PC-3 (cell line): ENCODE measurements at regions not wholly inside any gene's neighbourhood (a gene's known extent, or its start where the extent isn't known, plus 50 kb on each side); places are given as distances from the start of the nearest gene placed in this dataset.

Source experiments
- ATAC-seq: fragments of 200-7000 bp; cut with Tn5 transposase; 2 replicates; pipeline ENCODE4 v1.9.1; 2020; ENCODE audit warnings: mild to moderate bottlenecking, moderate library complexity
- BruUV-seq: library from RNA; stranded (reverse); fragments of 400-500 nt; replicated peaks from 2 replicates; lab custom pipeline; 2021; lab: Mats Ljungman, UMichigan
- CTCF ChIA-PET: fragments of 300-600 bp; sonication (Branson Sonifier 250); formaldehyde crosslinking; loops from one replicate; lab custom pipeline; 2022; ENCODE audit warnings: antibody characterized with exemption; lab: Charles Lee
- POLR2A ChIA-PET: fragments of 300-600 bp; sonication (Branson Sonifier 250); formaldehyde crosslinking; loops from one replicate; lab custom pipeline; 2022; ENCODE audit warnings: antibody characterized with exemption; ENCODE audit not compliant: unreplicated experiment; lab: Charles Lee
- DNase-seq: peaks from one replicate; pipeline ENCODE4 v3.0.0-alpha.2; 2015
- H2AFZ ChIP-seq: fragments of 300-600 bp; sonication (generic); 2 replicates; pipeline ENCODE4 v1.6.0; 2016; ENCODE audit warnings: antibody characterized with exemption, low read length
- H3F3A ChIP-seq: fragments of 300-600 bp; sonication (generic); one replicate; pipeline ENCODE4 v1.6.0; 2017; ENCODE audit warnings: antibody characterized with exemption, low read length, control low read depth, mild to moderate bottlenecking; ENCODE audit not compliant: unreplicated experiment
- H3K27ac ChIP-seq: fragments of 300-600 bp; sonication (generic); 2 replicates; pipeline ENCODE4 v1.5.1; 2016; ENCODE audit warnings: mild to moderate bottlenecking, low read length
- H3K27me3 ChIP-seq: fragments of 300-600 bp; sonication (generic); 2 replicates; pipeline ENCODE4 v1.6.1; 2016; ENCODE audit warnings: low read length, mixed read lengths
- H3K36me3 ChIP-seq: fragments of 300-600 bp; sonication (generic); 2 replicates; pipeline ENCODE4 v1.6.1; 2016; ENCODE audit warnings: low read depth, mixed run types, low read length, mixed read lengths
- H3K4me1 ChIP-seq: fragments of 300-600 bp; sonication (generic); 2 replicates; pipeline ENCODE4 v1.5.1; 2016; ENCODE audit warnings: low read length; ENCODE audit not compliant: insufficient read depth
- H3K4me2 ChIP-seq: fragments of 300-600 bp; sonication (generic); 2 replicates; pipeline ENCODE4 v1.6.0; 2016; ENCODE audit warnings: low read length
- H3K4me3 ChIP-seq: fragments of 300-600 bp; sonication (generic); 2 replicates; pipeline ENCODE4 v1.5.1; 2016; ENCODE audit warnings: mild to moderate bottlenecking, low read length, mixed read lengths
- H3K79me2 ChIP-seq: fragments of 300-600 bp; sonication (generic); 2 replicates; pipeline ENCODE4 v1.6.1; 2017; ENCODE audit warnings: low read length, mixed read lengths
- H3K9ac ChIP-seq: fragments of 300-600 bp; sonication (generic); 2 replicates; pipeline ENCODE4 v1.6.0; 2016; ENCODE audit warnings: mild to moderate bottlenecking, low read length
- H3K9me2 ChIP-seq: fragments of 300-600 bp; sonication (generic); replicated peaks from 2 replicates; pipeline ENCODE4 v1.6.1; 2016; ENCODE audit warnings: mixed run types, low read length, mixed read lengths
- H3K9me3 ChIP-seq: fragments of 300-600 bp; sonication (generic); 2 replicates; pipeline ENCODE4 v1.6.1; 2016; ENCODE audit warnings: low read length, mixed read lengths
- H4K20me1 ChIP-seq: fragments of 300-600 bp; sonication (generic); 2 replicates; pipeline ENCODE4 v1.6.1; 2016; ENCODE audit warnings: low read length, mixed read lengths
- EZH2 ChIP-seq: fragments of 300-600 bp; sonication (generic); IDR thresholded peaks from one replicate; pipeline ENCODE4 v1.6.1; 2017; ENCODE audit warnings: antibody characterized with exemption, mild to moderate bottlenecking, low read length; ENCODE audit not compliant: unreplicated experiment
- EZH2phosphoT487 ChIP-seq: fragments of 300-600 bp; sonication (generic); IDR thresholded peaks from 2 replicates; pipeline ENCODE4 v1.6.1; 2018; ENCODE audit warnings: mild to moderate bottlenecking, antibody characterized with exemption, low read length, borderline replicate concordance
- intact Hi-C: fragments of 100-400 bp; cut with micrococcal nuclease; formaldehyde crosslinking; loops from 2 replicates; pipeline ENCODE4 v1.9.0; 2023
- TF ChIP-seq, protein P1 (sequence below): fragments of 300-600 bp; sonication (generic); conservative IDR thresholded peaks from 2 replicates; pipeline ENCODE4 v1.5.1; 2017; ENCODE audit warnings: antibody characterized with exemption, low read depth, mild to moderate bottlenecking, low read length

GRCh38 chr13:78758549-78758948, 99.6 kb upstream of the OBI1 start:
- no peak for DNase-seq
- Histone ChIP-seq H2AFZ (no peak overlapping the region), H3K36me3 (no peaks in the 10 kb centered on the region), H4K20me1 (no peaks in the 10 kb centered on the region), H3K27ac (no peak overlapping the region), H3K4me3 (no peak overlapping the region), H3K27me3 (peaks cover 72% of the 10 kb centered on the region), H3F3A (no peaks in the 10 kb centered on the region), H3K4me1 (no peaks in the 10 kb centered on the region), H3K4me2 (no peak overlapping the region), H3K9me2 (no peaks in the 10 kb centered on the region), H3K9me3 (no peaks in the 10 kb centered on the region), H3K9ac (no peak overlapping the region), H3K79me2 (no peaks in the 10 kb centered on the region)
- TF ChIP-seq EZH2: no peak
- TF ChIP-seq, protein P1, sequence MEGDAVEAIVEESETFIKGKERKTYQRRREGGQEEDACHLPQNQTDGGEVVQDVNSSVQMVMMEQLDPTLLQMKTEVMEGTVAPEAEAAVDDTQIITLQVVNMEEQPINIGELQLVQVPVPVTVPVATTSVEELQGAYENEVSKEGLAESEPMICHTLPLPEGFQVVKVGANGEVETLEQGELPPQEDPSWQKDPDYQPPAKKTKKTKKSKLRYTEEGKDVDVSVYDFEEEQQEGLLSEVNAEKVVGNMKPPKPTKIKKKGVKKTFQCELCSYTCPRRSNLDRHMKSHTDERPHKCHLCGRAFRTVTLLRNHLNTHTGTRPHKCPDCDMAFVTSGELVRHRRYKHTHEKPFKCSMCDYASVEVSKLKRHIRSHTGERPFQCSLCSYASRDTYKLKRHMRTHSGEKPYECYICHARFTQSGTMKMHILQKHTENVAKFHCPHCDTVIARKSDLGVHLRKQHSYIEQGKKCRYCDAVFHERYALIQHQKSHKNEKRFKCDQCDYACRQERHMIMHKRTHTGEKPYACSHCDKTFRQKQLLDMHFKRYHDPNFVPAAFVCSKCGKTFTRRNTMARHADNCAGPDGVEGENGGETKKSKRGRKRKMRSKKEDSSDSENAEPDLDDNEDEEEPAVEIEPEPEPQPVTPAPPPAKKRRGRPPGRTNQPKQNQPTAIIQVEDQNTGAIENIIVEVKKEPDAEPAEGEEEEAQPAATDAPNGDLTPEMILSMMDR: no peak
- TF ChIP-seq EZH2phosphoT487: no peak
- CTCF ChIA-PET: no interaction called here
- no peak for ATAC-seq
- intact Hi-C loops: no loop called here
- no TSS peak for BruUV-seq
- POLR2A ChIA-PET: no interaction called here

DNA sequence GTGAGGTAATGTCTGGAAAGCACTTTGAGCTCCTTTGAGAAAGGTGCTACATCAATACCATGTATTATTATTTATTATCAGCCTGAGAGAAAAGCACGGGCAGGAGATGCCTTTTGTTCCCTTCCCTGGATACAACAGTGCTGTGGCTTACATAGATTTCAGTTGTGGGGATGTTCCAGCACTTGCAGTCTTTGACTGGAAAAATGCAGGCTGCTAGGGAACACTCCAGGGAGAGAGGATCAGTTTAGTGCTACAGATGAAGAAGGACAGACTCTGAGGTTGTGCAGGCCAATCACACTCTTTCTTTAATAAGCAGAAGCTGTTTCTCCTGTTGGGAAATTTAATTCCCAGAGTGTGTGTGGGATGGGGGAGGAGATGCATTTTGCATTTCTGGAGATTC, 94.5 kb upstream of the OBI1 start:
- intact Hi-C loops: no loop called here
- ChIA-PET POLR2A (no interaction called here), CTCF (no interaction called here)
- no peaks in the 10 kb centered on the region for H3K79me2 ChIP-seq
- H3F3A ChIP-seq: no peaks in the 10 kb centered on the region
- no peak overlapping the region for H3K4me2 ChIP-seq
- H2AFZ ChIP-seq: no peak overlapping the region
- H4K20me1 ChIP-seq: no peaks in the 10 kb centered on the region
- peaks cover 71% of the 10 kb centered on the region for H3K27me3 ChIP-seq
- H3K36me3 ChIP-seq: no peaks in the 10 kb centered on the region
- DNase-seq (no peak), ATAC-seq (no peak)
- H3K9ac ChIP-seq: no peak overlapping the region
- H3K9me2 ChIP-seq: no peaks in the 10 kb centered on the region
- H3K9me3 ChIP-seq: no peaks in the 10 kb centered on the region
- H3K4me1 ChIP-seq: no peaks in the 10 kb centered on the region
- TF ChIP-seq, protein P1: no peak
- H3K27ac ChIP-seq: no peak overlapping the region
- no peak overlapping the region for H3K4me3 ChIP-seq
- BruUV-seq: no TSS peak

- intact Hi-C loops: no loop called here
- CTCF ChIA-PET: no interaction called here
These were observed 91.8 kb upstream of the OBI1 start for GRCh38 chr13:78750735-78751134.

More at GRCh38 chr13:78750735-78751134, 91.8 kb upstream of the OBI1 start:
- ATAC-seq (no peak), DNase-seq (no peak)
- H3F3A ChIP-seq: no peaks in the 10 kb centered on the region
- no peaks in the 10 kb centered on the region for H3K4me1 ChIP-seq
- H3K4me3 ChIP-seq: no peak overlapping the region
- H3K9me3 ChIP-seq: no peaks in the 10 kb centered on the region
- no peaks in the 10 kb centered on the region for H4K20me1 ChIP-seq
- H3K9ac ChIP-seq: no peak overlapping the region
- no peak overlapping the region for H2AFZ ChIP-seq
- TF ChIP-seq, protein P1: no peak
- TF ChIP-seq EZH2phosphoT487 (no peak), EZH2 (no peak)
- no peaks in the 10 kb centered on the region for H3K79me2 ChIP-seq
- H3K36me3 ChIP-seq: no peaks in the 10 kb centered on the region
- BruUV-seq: no TSS peak
- POLR2A ChIA-PET: no interaction called here
- H3K27ac ChIP-seq: no peak overlapping the region
- no peak overlapping the region for H3K4me2 ChIP-seq
- peaks cover 76% of the 10 kb centered on the region for H3K27me3 ChIP-seq
- no peaks in the 10 kb centered on the region for H3K9me2 ChIP-seq
